Colonic mucosa (tissue), 4 donors: ENCODE measurements at regions not wholly inside any gene's neighbourhood (a gene's known extent, or its start where the extent isn't known, plus 50 kb on each side); places are given as distances from the start of the nearest gene placed in this dataset.

Experiments
- DNase-seq: peaks from one replicate; pipeline ENCODE4 v3.0.0-alpha.2; 2020
- H3K27ac ChIP-seq: fragments of 200-600 bp; one replicate; pipeline ENCODE4 v1.8.0; 2021
- H3K27me3 ChIP-seq: fragments of 200-600 bp; one replicate; pipeline ENCODE4 v1.8.0; 2021
- H3K36me3 ChIP-seq: fragments of 200-600 bp; one replicate; pipeline ENCODE4 v1.8.0; 2021
- H3K4me1 ChIP-seq: fragments of 200-600 bp; one replicate; pipeline ENCODE4 v1.8.0; 2021; ENCODE audit warnings: mild to moderate bottlenecking
- H3K4me3 ChIP-seq: fragments of 200-600 bp; one replicate; pipeline ENCODE4 v1.8.0; 2021
- H3K9ac ChIP-seq, 2 donors: one replicate each; pipeline ENCODE4 v1.7.0; 2013; ENCODE audit warnings: control low read depth in 2 of 2, low read depth in 2 of 2, low read length in 2 of 2
- H3K9me3 ChIP-seq: fragments of 200-600 bp; one replicate; pipeline ENCODE4 v1.8.0; 2021
- intact Hi-C: fragments of 100-400 bp; cut with DNase I; formaldehyde crosslinking; loops from one replicate; pipeline ENCODE4 v1.14.1; 2022
- TF ChIP-seq, protein P1 (sequence below): fragments of 200-600 bp; IDR thresholded peaks from one replicate; pipeline ENCODE4 v1.8.0; 2022; ENCODE audit warnings: antibody characterized with exemption, mild to moderate bottlenecking
- donor health status: healthy.
- donor health status: DM: no; HTN: no; CAD: no.
- donor health status: DM: no; HTN: no; CAD: no.

DNA sequence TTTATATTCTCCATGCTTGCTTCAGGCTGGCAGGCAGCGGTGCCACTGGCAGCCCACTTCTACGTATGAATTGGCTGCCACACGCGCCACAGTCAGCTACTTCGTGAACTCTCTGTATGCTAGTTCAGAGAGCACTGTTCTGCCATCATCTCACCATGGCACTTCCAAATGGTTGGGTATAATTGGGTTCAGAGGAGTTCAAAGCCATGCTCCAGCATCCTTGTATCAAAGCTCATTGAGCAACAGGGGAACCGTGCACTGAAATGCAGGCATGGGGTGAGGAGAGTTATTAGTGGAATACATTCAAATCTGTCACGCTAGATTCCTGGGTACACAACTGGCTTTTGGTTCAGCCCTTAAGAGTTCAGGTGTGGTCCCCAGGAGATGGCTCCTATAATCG lies 519.9 kb upstream of the NOX3 start:
- intact Hi-C loops = no loop called here
- Histone ChIP-seq H3K9ac (no peak overlapping the region), H3K4me3 (no peak overlapping the region), H3K27me3 (no peaks in the 10 kb centered on the region), H3K27ac (no peak overlapping the region), H3K9me3 (no peaks in the 10 kb centered on the region), H3K4me1 (no peaks in the 10 kb centered on the region), H3K36me3 (no peaks in the 10 kb centered on the region)
- TF ChIP-seq, protein P1, sequence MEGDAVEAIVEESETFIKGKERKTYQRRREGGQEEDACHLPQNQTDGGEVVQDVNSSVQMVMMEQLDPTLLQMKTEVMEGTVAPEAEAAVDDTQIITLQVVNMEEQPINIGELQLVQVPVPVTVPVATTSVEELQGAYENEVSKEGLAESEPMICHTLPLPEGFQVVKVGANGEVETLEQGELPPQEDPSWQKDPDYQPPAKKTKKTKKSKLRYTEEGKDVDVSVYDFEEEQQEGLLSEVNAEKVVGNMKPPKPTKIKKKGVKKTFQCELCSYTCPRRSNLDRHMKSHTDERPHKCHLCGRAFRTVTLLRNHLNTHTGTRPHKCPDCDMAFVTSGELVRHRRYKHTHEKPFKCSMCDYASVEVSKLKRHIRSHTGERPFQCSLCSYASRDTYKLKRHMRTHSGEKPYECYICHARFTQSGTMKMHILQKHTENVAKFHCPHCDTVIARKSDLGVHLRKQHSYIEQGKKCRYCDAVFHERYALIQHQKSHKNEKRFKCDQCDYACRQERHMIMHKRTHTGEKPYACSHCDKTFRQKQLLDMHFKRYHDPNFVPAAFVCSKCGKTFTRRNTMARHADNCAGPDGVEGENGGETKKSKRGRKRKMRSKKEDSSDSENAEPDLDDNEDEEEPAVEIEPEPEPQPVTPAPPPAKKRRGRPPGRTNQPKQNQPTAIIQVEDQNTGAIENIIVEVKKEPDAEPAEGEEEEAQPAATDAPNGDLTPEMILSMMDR = no peak
- DNase-seq = no peak

DNA sequence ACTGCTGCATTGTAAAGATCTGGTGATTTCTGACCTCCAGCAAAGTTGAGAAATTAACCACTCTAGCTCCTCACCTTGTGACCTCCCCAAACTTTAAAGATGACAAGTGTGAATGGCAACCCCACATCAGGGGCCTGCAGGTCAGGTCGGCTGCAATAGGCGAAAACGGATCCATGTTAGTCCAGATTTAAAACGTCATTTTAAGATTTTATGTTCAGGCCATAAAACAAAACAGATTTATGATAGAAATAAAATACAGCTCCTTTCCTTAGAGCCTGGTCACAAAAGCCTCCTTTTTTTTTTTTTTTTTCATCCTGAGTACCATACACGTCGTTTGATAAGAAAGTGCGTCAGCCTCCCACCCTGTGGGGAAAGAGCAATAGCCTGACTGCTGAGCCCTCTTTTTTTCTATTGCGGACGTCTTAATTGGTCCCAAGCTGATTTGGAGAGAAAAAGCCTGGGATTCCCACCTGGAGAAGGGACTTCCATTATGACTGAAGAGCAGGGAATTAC lies 519.2 kb upstream of the NOX3 start:
- Histone ChIP-seq H3K4me3 (no peak overlapping the region), H3K36me3 (no peaks in the 10 kb centered on the region), H3K27ac (no peak overlapping the region), H3K27me3 (no peaks in the 10 kb centered on the region), H3K4me1 (no peaks in the 10 kb centered on the region), H3K9ac (no peak overlapping the region), H3K9me3 (no peaks in the 10 kb centered on the region)
- intact Hi-C loops = no loop called here
- TF ChIP-seq, protein P1 = no peak
- no peak for DNase-seq

DNA sequence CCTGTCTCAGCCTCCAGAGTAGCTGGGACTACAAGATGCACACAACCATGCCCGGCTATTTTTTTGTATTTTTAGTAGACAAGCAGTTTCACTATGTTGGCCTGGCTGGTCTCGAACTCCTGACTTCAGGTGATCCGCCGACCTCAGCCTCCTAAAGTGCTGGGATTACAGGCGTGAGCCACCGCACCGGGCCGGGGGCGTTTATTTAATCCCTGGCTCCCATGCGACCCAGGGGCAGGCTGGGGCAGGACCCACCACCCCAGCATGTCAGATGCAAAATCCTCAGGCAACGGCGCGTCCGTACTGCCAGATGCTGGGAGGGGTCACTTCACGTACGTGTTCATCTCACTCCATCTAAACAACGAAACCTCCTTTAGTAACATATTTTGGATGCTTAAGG lies 518.7 kb upstream of the NOX3 start:
- intact Hi-C loops = no loop called here
- H3K4me1 ChIP-seq = no peaks in the 10 kb centered on the region

DNA sequence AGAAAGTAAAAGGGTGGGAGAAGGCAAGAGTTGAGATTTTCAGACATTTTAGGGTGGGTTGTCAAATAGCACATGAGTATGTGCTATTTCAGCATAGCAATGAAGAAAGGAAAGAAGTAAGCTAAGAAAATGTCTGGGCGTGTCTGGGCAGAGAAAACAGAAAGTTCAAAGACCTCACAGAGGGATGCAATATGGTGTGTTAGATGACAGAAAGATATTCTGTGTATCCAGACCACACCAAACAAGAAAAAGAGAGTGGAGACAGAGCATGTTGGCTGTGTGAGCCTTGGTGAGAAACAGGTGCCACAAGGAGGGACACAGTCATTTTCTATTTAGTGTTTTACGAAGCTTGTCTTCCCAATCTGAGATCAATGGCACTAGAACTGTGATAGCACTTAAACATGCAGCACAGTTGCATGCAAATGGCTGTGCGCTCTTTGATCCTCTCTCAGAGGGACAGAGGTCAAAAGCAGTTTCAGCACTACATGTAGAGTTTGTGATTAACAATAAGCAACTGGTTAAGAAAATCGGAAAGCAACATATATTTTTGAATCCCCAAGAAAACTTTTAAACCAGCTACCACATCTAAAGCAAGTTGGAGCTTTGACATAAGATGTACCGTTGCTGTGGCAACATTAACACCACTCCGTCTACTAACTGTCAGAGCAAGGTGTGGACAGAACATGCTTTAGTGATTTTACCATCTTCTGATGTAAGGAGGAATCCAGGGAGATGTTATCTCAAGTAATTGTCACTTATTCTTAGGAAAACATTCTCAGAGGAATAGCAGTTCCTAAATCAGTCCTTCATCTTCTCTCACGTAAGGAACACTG lies 515.5 kb upstream of the NOX3 start:
- Histone ChIP-seq H3K9me3 (no peaks in the 10 kb centered on the region), H3K4me1 (no peaks in the 10 kb centered on the region), H3K9ac (no peak overlapping the region), H3K36me3 (no peaks in the 10 kb centered on the region), H3K27ac (no peak overlapping the region), H3K27me3 (no peaks in the 10 kb centered on the region), H3K4me3 (no peak overlapping the region)
- intact Hi-C loops = no loop called here
- TF ChIP-seq, protein P1 = no peak
- DNase-seq = no peak

More for the DNA sequence above, 518.7 kb upstream of the NOX3 start:
- no peak for DNase-seq
- Histone ChIP-seq H3K36me3 (no peaks in the 10 kb centered on the region), H3K9me3 (no peaks in the 10 kb centered on the region), H3K27me3 (no peaks in the 10 kb centered on the region), H3K4me3 (no peak overlapping the region), H3K9ac (no peak overlapping the region), H3K27ac (no peak overlapping the region)
- TF ChIP-seq, protein P1 = no peak

DNA sequence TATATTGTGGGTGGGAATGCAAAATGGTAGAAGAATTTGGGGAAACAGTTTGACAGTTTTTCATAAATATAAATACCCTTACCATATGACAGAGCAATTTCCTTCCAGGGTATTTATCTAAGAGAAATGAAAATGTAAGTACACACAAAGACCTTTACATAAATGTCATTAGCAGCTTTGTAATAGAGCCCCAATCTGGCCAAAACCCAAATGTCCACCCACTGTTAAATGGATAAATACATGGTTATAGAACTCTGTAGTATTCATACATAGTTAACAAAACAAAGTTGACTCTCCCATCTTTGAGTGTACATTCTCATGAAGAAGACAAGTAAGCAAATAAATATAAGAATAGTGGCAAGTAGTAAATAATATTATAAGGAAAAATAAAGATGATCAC lies 514.8 kb upstream of the NOX3 start:
- DNase-seq = no peak
- H3K9me3 ChIP-seq = no peaks in the 10 kb centered on the region
- H3K4me1 ChIP-seq = no peaks in the 10 kb centered on the region
- no peak overlapping the region for H3K9ac ChIP-seq
- H3K36me3 ChIP-seq = no peaks in the 10 kb centered on the region
- no peak overlapping the region for H3K4me3 ChIP-seq
- TF ChIP-seq, protein P1 = no peak
- H3K27me3 ChIP-seq = no peaks in the 10 kb centered on the region
- intact Hi-C loops = no loop called here
- no peak overlapping the region for H3K27ac ChIP-seq
